HG03378 (cell line): ENCODE measurements at regions not wholly inside any gene's neighbourhood (a gene's known extent, or its start where the extent isn't known, plus 50 kb on each side); places are given as distances from the start of the nearest gene placed in this dataset.
"Not testable (repeated sequence)": the region's sequence is repeated elsewhere in the genome, so short reads cannot be mapped to it uniquely, and the experiment has no call there.

Source experiments
- ATAC-seq: cut with Tn5 transposase; IDR thresholded peaks from one replicate; pipeline ENCODE4 v1.9.1; 2021; ENCODE audit warnings: mild to moderate bottlenecking, moderate library complexity; ENCODE audit not compliant: unreplicated experiment

DNA sequence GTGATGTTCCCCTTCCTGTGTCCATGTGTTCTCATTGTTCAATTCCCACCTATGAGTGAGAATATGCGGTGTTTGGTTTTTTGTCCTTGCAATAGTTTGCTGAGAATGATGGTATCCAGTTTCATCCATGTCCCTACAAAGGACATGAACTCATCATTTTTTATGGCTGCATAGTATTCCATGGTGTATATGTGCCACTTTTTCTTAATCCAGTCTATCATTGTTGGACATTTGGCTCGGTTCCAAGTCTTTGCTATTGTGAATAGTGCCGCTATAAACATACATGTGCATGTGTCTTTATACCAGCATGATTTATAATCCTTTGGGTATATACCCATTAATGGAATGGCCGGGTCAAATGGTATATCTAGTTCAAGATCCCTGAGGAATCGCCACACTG, 229.4 kb downstream of the HTR1A start:
- ATAC-seq, result not testable (repeated sequence)

DNA sequence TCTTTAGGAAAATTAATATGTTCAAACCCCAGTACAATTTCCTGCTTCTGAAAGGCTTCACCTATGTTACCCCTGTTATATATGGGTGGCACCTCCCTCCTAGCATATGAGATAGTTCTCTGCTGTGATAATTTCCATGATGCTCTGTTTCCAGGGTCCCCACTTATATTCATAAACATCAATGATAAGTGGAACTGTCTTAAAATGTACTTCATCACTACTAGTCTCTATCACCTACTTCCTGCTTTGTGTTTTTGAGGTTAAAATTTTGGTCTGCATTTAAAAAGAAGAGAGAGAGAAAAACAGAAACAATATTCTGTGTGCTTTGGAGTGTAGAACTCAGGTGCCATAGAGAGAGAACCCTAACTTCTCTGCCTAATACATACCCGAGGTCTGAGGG, 234.7 kb downstream of the HTR1A start:
- no peak for ATAC-seq

DNA sequence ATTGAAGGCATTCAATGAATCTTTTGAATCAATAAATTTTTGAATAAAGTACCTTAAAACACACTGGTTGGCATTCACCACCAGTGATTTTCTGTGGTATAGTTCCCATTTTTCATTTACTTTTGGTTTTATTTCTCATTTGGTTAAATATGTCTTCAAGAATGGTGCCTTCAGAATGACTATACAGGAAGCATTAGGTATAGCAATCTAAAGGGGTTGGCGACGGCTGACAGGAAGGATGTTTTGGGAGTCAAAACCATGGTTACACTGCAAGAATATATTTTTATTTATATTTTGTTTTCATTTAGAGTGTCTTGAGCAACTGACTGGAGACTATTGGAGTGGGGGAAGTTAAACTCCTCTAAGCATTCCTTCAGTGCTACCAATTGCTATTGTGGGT, 235.7 kb downstream of the HTR1A start:
- peak; percentile 78 for ATAC-seq

DNA sequence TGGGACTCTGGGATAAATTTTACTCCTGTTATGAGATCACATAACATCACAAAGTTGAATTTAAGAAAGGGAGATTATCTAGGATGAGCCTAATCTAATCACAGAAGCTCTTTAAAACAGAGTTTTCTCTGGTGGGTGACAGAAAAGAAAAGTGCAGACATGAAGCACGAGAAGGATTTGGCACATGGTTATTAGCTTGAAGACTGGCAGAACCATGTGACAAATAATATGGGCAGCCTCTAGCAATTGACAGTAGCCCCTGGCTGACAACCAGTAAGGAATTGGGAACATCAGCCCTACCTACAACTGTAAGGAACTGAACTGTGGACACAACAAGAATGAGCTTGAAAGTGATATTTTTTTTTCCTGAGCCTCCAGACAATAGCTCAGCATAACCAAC, 243.1 kb downstream of the HTR1A start:
- ATAC-seq, result no peak

DNA sequence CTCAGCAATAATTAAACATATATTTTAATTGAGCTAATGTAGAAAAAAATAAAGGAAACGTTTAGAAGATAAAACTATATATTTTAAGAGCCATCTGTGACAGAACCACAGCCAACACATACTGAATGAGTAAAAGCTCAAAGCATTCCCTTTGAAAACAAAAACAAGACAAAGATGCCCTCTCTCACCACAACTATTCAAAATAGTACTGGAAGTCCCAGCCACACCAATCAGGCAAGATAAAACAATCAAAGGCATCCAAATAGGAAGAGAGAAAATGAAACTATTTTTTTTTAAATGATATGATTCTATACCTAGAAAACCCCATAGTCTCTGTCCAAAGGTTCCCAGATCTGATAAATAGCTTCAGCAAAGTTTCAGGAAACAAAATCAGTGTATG, 262.0 kb downstream of the HTR1A start:
- no peak for ATAC-seq

DNA sequence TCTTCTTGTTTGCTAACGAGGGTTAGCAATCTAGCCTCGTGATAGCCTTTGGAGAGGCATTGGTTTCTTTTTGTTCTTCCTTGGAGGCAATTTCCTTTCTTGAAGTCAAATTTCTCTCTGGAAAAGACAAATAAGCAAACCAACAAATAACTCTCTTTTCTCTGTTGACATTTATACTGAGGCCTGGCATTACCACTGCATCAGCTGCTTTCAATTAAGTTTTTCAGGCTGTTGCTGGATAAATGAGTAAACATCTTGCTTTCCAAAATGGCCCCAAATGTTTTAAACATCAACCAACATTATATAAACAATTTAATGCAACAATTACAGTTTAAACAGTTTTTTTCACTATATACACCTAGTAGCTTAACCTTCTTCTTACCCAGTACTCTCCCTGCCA, 264.4 kb downstream of the HTR1A start:
- ATAC-seq, result no peak

DNA sequence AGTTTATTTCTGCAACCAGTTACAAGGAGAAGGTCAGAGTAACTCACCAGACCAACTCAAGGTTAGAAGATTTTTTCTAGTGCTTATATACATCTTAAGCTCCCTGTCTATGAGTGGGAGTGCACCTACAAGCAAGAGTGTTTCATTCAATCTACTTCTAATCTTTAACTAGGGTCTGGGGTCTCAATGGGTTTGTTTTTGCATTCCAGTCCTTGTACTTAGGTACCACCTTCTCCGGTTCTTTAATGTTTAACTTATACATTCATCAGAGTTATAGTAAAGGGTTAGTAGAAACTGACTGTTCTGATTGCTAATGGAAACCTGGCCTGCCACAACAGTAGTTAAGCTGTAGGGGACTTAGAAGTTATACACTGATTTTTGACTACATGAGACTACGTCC, 271.7 kb downstream of the HTR1A start:
- ATAC-seq, result no peak

DNA sequence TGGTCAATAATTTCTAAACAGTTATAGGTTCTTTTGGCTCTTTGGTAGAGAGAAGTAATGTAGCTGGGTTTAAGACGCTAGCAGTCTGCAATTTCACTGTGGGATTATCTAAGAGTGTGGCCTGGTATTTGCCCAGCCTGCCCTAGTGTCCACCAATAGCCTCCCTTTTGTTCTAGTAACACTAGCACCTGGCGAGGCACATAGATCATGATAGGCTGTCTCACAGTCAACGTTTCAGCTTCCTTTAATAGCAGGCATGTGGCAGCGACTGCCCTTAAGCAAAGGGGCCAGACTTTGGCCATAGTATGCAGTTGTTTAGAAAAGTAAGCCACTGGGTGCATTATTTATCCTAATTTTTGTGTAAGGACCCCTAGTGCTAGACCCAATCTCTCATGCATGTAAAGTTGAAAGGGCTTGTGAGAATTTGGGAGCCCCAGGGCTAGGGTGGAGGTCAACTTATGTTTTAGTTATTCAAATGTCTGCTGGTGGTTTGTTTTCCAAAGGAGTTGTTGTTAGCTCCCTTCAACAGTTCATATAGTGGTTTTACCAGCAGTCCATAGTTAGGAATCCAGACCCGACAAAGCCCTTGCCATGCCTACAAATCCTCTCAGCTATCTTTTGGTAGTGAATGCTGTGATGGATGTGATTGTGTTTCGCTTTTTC, 274.3 kb downstream of the HTR1A start:
- no peak for ATAC-seq

DNA sequence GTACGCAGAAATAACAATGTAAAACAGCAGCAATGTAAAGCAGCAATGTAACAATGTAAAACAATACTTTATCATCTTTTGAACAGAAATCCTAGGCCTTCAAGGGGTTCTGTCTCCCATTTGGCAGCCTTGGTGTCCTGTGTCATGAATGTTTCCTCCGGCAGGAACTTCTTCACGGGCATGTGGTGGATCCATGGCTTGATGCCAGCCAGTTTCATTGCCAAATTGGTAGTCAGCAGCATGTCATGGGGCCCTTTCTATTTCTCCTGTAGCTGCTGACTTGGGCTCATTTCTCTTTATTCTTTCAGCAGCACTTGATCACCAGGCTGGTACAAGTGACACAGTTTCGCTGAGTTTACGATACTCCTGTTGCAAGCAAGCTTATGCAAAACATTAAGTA, 275.3 kb downstream of the HTR1A start:
- no peak for ATAC-seq

DNA sequence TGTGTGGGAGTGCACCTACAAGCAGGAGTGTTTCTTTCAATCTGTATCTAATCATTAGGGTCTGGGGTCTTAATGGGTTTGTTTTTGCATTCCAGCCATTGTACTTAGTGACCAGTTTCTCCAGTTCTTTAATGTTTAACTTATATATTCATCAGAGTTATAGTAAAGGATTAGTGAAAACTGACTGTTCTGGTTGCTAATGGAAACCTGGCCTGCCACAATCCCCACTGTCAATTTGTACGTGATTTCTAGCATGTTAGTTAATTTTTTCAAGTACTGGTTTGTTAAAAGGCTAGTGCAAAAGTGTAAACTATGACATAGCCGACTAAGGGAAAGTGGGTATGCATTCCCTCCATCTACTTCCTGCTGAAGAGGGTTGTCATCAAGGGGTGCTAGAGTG, 276.1 kb downstream of the HTR1A start:
- no peak for ATAC-seq

DNA sequence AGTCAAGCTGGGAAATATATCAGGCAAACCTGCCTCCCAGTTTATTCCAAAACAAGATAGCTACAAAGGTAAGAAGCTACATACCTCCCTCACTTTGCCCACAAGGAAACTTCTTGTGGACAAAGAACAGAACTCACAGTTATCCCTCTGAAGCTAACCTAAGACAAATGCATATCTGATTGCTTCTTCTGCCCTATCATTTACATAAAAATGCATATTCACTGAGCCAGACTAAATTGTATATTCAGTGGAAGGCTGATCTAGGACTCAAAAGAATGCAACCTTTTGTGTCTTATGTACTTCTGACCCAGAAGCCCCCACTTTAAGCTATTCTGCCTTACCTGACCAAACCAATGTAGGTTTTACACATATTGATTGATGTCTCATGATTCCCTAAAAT, 276.8 kb downstream of the HTR1A start:
- no peak for ATAC-seq

DNA sequence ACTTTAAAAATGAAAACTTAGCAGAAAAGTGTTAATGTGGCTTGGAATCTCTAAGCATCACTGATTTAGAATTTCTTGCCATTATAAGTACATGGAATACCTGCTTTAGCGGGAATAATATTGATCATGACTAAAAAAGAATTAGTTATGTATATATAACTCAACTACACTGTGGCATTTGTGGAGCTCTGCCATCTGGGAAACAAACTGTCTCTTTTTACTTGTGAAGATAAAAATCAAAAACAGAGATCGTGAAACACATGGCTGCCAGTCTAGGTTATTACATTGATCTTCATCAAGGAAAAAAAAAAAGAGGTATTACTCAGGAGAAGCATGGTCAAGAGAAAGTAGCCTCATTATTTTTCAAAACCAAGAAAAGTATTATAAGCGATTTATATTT, 287.4 kb downstream of the HTR1A start:
- ATAC-seq, result no peak

DNA sequence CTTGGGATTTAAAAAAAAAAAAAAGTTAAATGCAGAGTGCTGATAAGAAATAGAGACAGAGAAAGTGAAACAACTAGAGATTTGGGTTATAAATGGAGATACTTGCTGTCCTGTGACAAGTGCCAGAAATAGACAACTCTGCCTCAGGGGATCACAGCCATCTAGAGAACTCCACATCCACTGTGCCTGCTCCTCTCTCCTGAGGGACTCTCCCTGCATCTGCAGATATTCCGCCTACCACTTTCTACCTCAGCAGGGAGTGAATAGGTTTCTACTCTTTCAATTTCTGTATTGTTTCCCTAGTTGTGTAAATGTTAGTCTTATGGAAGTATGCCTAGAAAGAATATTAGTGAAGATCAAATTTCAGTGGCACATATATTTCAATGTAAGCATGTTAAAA, 307.2 kb downstream of the HTR1A start:
- no peak for ATAC-seq

DNA sequence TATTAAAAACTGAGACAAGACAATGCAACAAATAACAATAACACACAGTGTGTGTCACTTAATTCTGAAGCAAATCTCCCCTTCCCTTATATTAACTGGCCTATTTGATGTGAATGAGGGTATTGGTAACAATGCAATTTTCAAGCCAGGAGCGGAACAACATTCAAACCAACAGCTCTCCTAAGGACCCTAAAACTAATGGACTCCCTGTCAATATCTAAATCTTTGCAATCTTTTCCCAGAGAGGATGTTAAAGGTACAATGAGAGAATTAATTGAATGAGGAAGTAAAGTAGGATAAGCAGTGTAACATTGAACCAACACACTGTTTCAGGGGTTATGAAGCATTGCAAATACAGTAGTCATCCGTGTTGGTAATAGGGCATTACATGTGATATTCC, 311.7 kb downstream of the HTR1A start:
- ATAC-seq, result no peak

DNA sequence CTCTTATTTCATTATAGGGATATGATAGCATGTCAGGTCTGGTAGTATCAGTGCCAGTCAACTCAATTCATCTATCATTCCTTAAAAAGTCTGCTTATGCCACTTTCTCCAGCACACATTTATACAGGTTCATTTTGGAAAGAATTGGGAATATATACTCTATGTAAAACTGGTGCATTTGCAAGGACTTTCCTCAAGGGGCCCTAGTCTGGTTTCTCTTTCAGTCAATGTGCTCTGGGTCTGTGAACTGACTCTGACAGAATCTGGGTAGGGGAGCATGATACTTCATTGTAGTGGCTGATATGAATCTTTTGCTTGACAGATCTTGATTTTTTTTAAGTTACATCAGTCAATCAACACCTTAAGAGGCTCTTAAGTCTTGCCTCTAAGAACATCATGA, 313.9 kb downstream of the HTR1A start:
- ATAC-seq, result no peak

DNA sequence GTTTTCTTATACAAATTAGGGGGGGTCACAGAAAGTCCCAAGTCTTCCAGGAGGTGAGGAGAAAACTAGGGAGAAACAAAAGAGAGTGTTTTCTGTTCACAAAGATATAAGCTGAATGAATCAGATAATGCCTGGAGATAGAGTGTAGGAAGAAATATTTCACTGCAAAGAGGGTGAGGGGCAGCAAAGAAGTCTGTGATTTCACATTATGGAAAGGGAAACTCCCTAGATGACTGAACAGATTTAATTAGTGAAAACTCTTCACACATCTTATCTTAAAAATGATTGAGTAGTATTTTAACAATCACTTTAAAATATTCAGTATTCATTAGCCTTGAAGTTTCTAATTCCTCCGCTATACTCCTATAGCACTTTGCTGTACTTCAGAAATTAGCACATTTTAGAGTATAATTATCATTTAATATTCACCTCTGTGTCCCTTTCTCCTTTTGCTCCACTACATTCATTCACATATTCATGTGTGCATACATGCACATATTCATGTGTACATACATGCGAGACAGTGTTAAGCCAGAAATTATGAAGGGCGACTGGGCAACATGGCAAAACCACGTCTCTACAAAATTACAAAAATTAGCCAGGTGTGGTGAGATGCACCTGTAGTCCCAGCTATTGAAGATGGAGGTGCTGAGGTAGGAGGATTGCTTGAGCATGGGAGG, 332.2 kb downstream of the HTR1A start:
- ATAC-seq, result no peak

DNA sequence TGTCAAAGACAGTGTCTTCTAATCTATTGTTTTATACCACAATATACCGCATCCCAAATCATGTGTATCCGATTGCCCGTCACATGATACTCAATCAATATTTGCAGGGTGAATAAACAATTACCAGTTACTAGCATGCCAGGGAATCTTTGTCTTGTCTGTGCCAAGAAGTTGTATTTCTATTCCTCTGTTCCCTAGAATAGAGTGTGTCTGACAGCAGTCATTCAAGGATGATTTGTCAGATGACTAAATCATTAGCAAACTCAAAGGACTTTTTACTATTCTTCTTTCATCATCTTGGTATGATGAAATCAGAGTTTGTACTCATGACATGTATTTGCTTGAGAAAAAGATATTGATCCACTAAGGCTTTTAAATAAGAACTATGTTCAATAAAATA, 348.8 kb downstream of the HTR1A start:
- no peak for ATAC-seq

DNA sequence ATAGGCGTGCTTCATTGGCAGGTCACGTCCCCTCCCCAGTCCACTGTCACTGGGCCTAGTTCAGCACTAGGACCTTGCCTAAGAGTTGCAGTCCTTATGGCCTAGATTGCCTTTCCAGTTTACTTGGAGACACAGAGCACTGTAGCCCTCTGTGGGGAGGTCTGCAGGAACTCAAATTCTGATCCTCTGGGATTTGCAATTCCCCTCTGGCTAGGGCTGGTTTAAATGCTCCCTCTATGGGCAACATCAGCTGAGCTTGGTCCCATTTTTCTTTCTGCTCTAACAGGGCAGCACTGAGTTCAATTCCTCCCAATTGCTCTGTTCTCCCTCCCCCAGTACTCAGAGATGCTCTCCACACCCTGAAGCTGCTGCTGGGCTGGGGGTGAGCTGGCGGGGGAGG, 358.2 kb downstream of the HTR1A start:
- no peak for ATAC-seq

DNA sequence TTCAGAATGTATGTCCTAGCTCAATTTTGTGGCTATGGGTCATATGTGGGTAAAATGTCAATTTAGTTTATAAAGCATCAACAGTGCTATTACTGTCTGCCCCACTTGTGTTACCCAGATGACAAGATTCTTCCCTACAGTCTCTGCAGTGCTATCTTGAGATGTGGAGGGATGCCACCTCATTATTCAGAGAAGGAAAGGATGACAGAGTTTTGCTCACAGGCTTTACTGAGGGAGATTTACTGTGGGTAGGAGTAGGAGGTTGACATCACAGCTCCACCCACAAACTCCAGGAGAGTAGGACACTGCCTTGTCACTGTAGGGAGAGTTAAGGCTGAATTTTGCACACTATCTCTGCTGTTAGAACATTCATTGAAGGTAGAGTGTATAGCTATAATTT, 359.3 kb downstream of the HTR1A start:
- ATAC-seq, result no peak

DNA sequence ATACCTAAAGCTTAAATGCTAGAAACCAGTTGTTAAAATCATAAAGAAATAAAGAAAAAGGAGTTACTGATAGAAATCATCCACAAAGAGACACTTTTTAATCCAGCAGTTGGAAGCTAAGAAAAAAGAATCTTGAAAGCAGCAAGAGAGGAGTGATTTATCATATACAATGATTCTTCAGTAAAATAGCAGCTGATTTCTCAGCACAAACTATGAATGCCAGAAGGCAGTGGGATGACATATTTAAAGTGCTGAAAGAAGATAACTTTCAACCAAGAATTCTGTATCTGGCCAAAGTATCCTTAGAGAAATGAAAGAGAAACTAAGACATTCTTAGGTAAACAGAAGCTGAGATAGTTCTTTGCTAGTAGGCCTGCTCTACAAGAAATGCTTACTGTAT, 366.0 kb downstream of the HTR1A start:
- no peak for ATAC-seq

DNA sequence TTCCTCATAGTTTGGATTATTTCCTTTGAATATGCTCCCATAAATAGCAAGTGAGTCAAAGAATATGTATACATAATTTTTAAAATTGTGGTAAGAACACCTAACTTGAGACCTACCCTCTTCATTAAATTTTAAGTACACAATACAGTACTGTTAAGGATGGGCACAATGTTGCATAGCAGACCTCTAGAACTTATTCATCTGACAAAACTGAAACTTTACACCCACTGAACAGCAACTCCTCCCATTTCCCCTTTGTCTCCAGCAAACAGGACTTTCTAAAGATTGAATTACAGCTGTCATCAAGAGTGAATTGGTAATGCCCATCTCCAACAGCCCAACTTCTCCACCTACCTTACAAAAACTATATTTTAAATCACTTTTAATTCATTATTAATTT, 388.9 kb downstream of the HTR1A start:
- no peak for ATAC-seq

DNA sequence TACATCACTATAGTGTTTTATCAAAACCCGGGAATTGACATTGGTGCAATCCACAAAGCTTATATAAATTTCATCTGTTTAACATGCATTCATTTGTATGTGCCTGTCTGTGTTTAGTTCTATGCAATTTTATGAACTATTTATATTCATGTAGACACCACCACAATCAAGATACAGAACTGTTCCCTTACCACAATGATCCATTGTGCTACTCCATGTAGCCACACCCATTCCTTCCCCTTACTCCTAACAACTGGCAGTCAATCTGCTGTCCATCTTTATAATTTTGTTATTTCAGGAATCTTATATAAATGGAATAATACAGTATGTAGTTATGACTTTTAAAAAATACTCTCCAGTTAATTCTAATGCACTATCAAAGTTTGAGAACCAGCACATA, 389.5 kb downstream of the HTR1A start:
- no peak for ATAC-seq

DNA sequence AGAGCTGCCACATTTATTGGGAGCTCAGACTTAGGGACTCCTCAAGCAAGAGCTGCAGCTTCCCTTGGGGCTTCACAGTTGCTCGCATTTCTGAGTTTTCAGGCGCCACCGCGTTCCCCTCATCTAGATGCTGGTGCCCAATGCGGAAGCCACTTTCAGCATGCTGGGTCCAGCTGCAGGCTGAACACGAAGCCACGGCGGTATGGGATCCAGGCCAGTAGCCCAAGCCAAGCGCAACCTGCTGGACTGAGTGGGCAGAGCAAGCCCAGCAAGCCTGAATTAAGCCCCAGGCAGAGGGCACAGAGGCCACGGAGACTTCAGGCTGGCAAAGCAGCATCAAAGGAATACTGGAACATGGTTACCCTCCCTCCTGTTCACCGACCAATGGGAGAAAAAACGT, 391.5 kb downstream of the HTR1A start:
- ATAC-seq, result no peak
